Kidney (tissue), 13 donors: ENCODE measurements at regions not wholly inside any gene's neighbourhood (a gene's known extent, or its start where the extent isn't known, plus 50 kb on each side); places are given as distances from the start of the nearest gene placed in this dataset.

Source experiments
- DNase-seq, 5 donors: peaks; one replicate each; pipeline ENCODE4 v3.0.0-alpha.2; 2013 to 2020
- FAIRE-seq: peaks from 2 replicates; lab custom pipeline; 2012; peaks lifted over from hg19 to GRCh38; lab: Jason Lieb, UNC
- H3K27ac ChIP-seq, 2 donors: one replicate each; pipeline ENCODE4 v1.7.0; 2013; ENCODE audit warnings: low read depth in 2 of 2, low read length in 2 of 2, inconsistent platforms in 1 of 2
- H3K27me3 ChIP-seq: one replicate; pipeline ENCODE4 v1.7.1; 2013; ENCODE audit warnings: low read length, inconsistent platforms; ENCODE audit not compliant: control insufficient read depth, insufficient read depth
- H3K36me3 ChIP-seq, 3 donors: one replicate each; pipeline versions ENCODE4 v1.7.0 to v1.7.1; 2013; ENCODE audit warnings: low read length in 3 of 3, control low read depth in 1 of 3, inconsistent platforms in 1 of 3; ENCODE audit not compliant: insufficient read depth in 3 of 3, control insufficient read depth in 2 of 3
- H3K4me1 ChIP-seq, 3 donors: one replicate each; pipeline versions ENCODE4 v1.7.0 to v1.7.1; 2013; ENCODE audit warnings: low read length in 3 of 3, inconsistent platforms in 1 of 3, low read depth in 1 of 3; ENCODE audit not compliant: control insufficient read depth in 2 of 3, insufficient read depth in 2 of 3
- H3K4me3 ChIP-seq, 3 donors: one replicate each; pipeline versions ENCODE4 v1.7.0 to v1.8.1; 2013; ENCODE audit warnings: low read length in 3 of 3, control low read depth in 1 of 3, inconsistent platforms in 1 of 3
- H3K9ac ChIP-seq, 3 donors: one replicate each; pipeline versions ENCODE4 v1.7.0 to v1.7.1; 2013; ENCODE audit warnings: low read length in 3 of 3, control low read depth in 1 of 3, inconsistent platforms in 1 of 3
- H3K9me3 ChIP-seq, 3 donors: one replicate each; pipeline versions ENCODE4 v1.7.0 to v1.7.1; 2013; ENCODE audit warnings: low read length in 3 of 3, control low read depth in 1 of 3, inconsistent platforms in 1 of 3; ENCODE audit not compliant: control insufficient read depth in 2 of 3, insufficient read depth in 1 of 3
- CTCF ChIP-seq: IDR thresholded peaks from 3 replicates; pipeline ENCODE4 v1.5.1; 2012; ENCODE audit warnings: mild to moderate bottlenecking, moderate library complexity, borderline replicate concordance; ENCODE audit not compliant: insufficient read depth; ENCODE audit errors: extremely low read depth
- intact Hi-C: fragments of 100-400 bp; cut with DNase I; formaldehyde crosslinking; loops from one replicate; pipeline ENCODE4 v1.11.1; 2022
- donor health status: control.
- donor health status: control.
- donor health status: control.
- donor health status: control.
- donor health status: control.
- donor health status: DM: yes; HTN: yes; CAD: no.
- donor health status: Normal renal cell carcinoma (clear cell type).

GRCh38 chr1:229064320-229065168 is 206.4 kb upstream of the RAB4A start:
- intact Hi-C loops: no loop called here
- H3K9ac ChIP-seq: no peak overlapping the region
- peaks cover 0 to 4% (median 0%) of the 10 kb centered on the region in 3 donors for H3K4me1 ChIP-seq
- H3K27me3 ChIP-seq: no peaks in the 10 kb centered on the region
- no peak overlapping the region for H3K27ac ChIP-seq
- H3K4me3 ChIP-seq: no peak overlapping the region
- DNase-seq (no peak), FAIRE-seq (no peak)
- no peaks in the 10 kb centered on the region for H3K9me3 ChIP-seq
- no peak for TF ChIP-seq CTCF
- no peaks in the 10 kb centered on the region for H3K36me3 ChIP-seq

GRCh38 chr1:229065613-229066012 is 205.3 kb upstream of the RAB4A start:
- no peaks in the 10 kb centered on the region for H3K27me3 ChIP-seq
- intact Hi-C loops: no loop called here

GRCh38 chr1:229066591-229066990 is 204.3 kb upstream of the RAB4A start:
- Histone ChIP-seq H3K4me3 (no peak overlapping the region), H3K9ac (no peak overlapping the region), H3K9me3 (no peaks in the 10 kb centered on the region), H3K27ac (no peak overlapping the region), H3K4me1 (peaks cover 0 to 4% (median 0%) of the 10 kb centered on the region in 3 donors), H3K36me3 (no peaks in the 10 kb centered on the region), H3K27me3 (no peaks in the 10 kb centered on the region)
- DNase-seq (no peak), FAIRE-seq (no peak)
- no peak for TF ChIP-seq CTCF
- intact Hi-C loops: no loop called here

More at GRCh38 chr1:229065613-229066012, 205.3 kb upstream of the RAB4A start:
- no peak for TF ChIP-seq CTCF
- no peak overlapping the region for H3K27ac ChIP-seq
- FAIRE-seq (no peak), DNase-seq (no peak)
- H3K4me1 ChIP-seq: peaks cover 0 to 4% (median 0%) of the 10 kb centered on the region in 3 donors
- no peak overlapping the region for H3K4me3 ChIP-seq
- no peaks in the 10 kb centered on the region for H3K9me3 ChIP-seq
- no peaks in the 10 kb centered on the region for H3K36me3 ChIP-seq
- no peak overlapping the region for H3K9ac ChIP-seq
